Erythroblast (primary cell): ENCODE measurements at regions not wholly inside any gene's neighbourhood (a gene's known extent, or its start where the extent isn't known, plus 50 kb on each side); places are given as distances from the start of the nearest gene placed in this dataset.

ENCODE experiments used
- GATA1 ChIP-seq: IDR thresholded peaks from 2 replicates; pipeline ENCODE4 v1.6.1; 2011; ENCODE audit warnings: low read depth, mild to moderate bottlenecking, control low read depth, low read length, moderate library complexity
- POLR2A ChIP-seq: IDR thresholded peaks from 2 replicates; pipeline ENCODE4 v1.6.1; 2011; ENCODE audit warnings: mild to moderate bottlenecking, low read length

GRCh38 chr9:13721481-13722235 lies 442.2 kb upstream of the MPDZ start:
- TF ChIP-seq POLR2A (no peak), GATA1 (no peak)
